ENCODE measurements at regions not wholly inside any gene's neighbourhood (a gene's known extent, or its start where the extent isn't known, plus 50 kb on each side); places are given as distances from the start of the nearest gene placed in this dataset.
A peak's percentile ranks its signal among the peaks of the same experiment; 100 is the strongest.
"Not testable (repeated sequence)": the region's sequence is repeated elsewhere in the genome, so short reads cannot be mapped to it uniquely, and the experiment has no call there.

- no peak for DNase-seq
These were observed 126.7 kb upstream of the POU3F1 start for GRCh38 chr1:38173157-38173831.

GRCh38 chr1:38169121-38169520 is 122.5 kb upstream of the POU3F1 start:
- DNase-seq, result no peak

GRCh38 chr1:38168365-38168764 is 121.8 kb upstream of the POU3F1 start:
- no peak for DNase-seq

- no peak for DNase-seq
These were observed 119.9 kb upstream of the POU3F1 start for GRCh38 chr1:38166461-38166860.

- no peak for DNase-seq
These were observed 107.3 kb upstream of the POU3F1 start for GRCh38 chr1:38153778-38154470.

GRCh38 chr1:38153066-38153777 is 106.6 kb upstream of the POU3F1 start:
- no peak for DNase-seq

GRCh38 chr1:38152351-38153065 is 105.9 kb upstream of the POU3F1 start:
- no peak for DNase-seq

- no peak for DNase-seq
These were observed 104.8 kb upstream of the POU3F1 start for GRCh38 chr1:38151399-38151798.

GRCh38 chr1:38146079-38146478 is 99.5 kb upstream of the POU3F1 start:
- not testable (repeated sequence) for DNase-seq

- no peak for DNase-seq
These were observed 96.0 kb upstream of the POU3F1 start for GRCh38 chr1:38142606-38143005.

GRCh38 chr1:38141483-38141882 is 94.9 kb upstream of the POU3F1 start:
- DNase-seq, result no peak

GRCh38 chr1:38139738-38140487 is 93.3 kb upstream of the POU3F1 start:
- DNase-seq, result no peak

- peak; percentile 94 for DNase-seq
These were observed 92.1 kb upstream of the POU3F1 start for GRCh38 chr1:38138498-38139233.

- no peak for DNase-seq
These were observed 90.6 kb upstream of the POU3F1 start for GRCh38 chr1:38137164-38137563.

GRCh38 chr1:38135625-38136414 is 89.2 kb upstream of the POU3F1 start:
- DNase-seq, result peak; percentile 14

- DNase-seq, result no peak
These were observed 87.7 kb upstream of the POU3F1 start for GRCh38 chr1:38134294-38134755.

GRCh38 chr1:38133756-38134155 is 87.2 kb upstream of the POU3F1 start:
- DNase-seq, result no peak

- DNase-seq, result no peak
These were observed 86.7 kb upstream of the POU3F1 start for GRCh38 chr1:38133304-38133703.

GRCh38 chr1:38132681-38133080 is 86.1 kb upstream of the POU3F1 start:
- DNase-seq, result no peak

GRCh38 chr1:38131024-38131585 is 84.5 kb upstream of the POU3F1 start:
- no peak for DNase-seq
